Smooth muscle cell (in vitro differentiated cells): ENCODE measurements at regions not wholly inside any gene's neighbourhood (a gene's known extent, or its start where the extent isn't known, plus 50 kb on each side); places are given as distances from the start of the nearest gene placed in this dataset.

Experiments used
- DNase-seq: peaks from one replicate; lab custom pipeline; 2025; ENCODE audit not compliant: unreplicated experiment; lab: John Stamatoyannopoulos, UW
- H2AFZ ChIP-seq: fragments of 200-600 bp; sonication (generic); 2 replicates; pipeline ENCODE4 v1.6.0; 2016; ENCODE audit warnings: antibody characterized with exemption, low read depth, mild to moderate bottlenecking
- H3F3A ChIP-seq: fragments of 200-600 bp; sonication (generic); 2 replicates; pipeline ENCODE4 v1.6.0; 2017; ENCODE audit warnings: antibody characterized with exemption, low read depth
- H3K27ac ChIP-seq: fragments of 200-600 bp; sonication (generic); 2 replicates; pipeline ENCODE4 v1.5.1; 2016; ENCODE audit warnings: low read depth, mild to moderate bottlenecking
- H3K27me3 ChIP-seq: fragments of 200-600 bp; sonication (generic); 2 replicates; pipeline ENCODE4 v1.6.1; 2016; ENCODE audit warnings: low read depth, mild to moderate bottlenecking
- H3K36me3 ChIP-seq: fragments of 200-600 bp; sonication (generic); 2 replicates; pipeline ENCODE4 v1.5.1; 2016; ENCODE audit warnings: low read depth
- H3K4me1 ChIP-seq: fragments of 200-600 bp; sonication (generic); 2 replicates; pipeline ENCODE4 v1.5.1; 2016; ENCODE audit warnings: low read depth
- H3K4me2 ChIP-seq: fragments of 200-600 bp; sonication (generic); 2 replicates; pipeline ENCODE4 v1.6.0; 2016; ENCODE audit warnings: mild to moderate bottlenecking
- H3K4me3 ChIP-seq: fragments of 200-600 bp; sonication (generic); 2 replicates; pipeline ENCODE4 v1.5.1; 2016; ENCODE audit warnings: mild to moderate bottlenecking
- H3K79me2 ChIP-seq: fragments of 200-600 bp; sonication (generic); 2 replicates; pipeline ENCODE4 v1.6.0; 2016; ENCODE audit warnings: low read depth, mild to moderate bottlenecking
- H3K9ac ChIP-seq: fragments of 200-600 bp; sonication (generic); 2 replicates; pipeline ENCODE4 v1.6.0; 2016; ENCODE audit warnings: low read depth
- H3K9me3 ChIP-seq: fragments of 200-600 bp; sonication (generic); replicated peaks from 2 replicates; pipeline ENCODE4 v1.5.1; 2016; ENCODE audit warnings: low read depth
- H4K20me1 ChIP-seq: fragments of 200-600 bp; sonication (generic); 2 replicates; pipeline ENCODE4 v1.6.0; 2016; ENCODE audit warnings: low read depth
- CTCF ChIP-seq: fragments of 200-600 bp; sonication (generic); IDR thresholded peaks from 2 replicates; pipeline ENCODE4 v1.5.1; 2017; ENCODE audit warnings: borderline replicate concordance, mild to moderate bottlenecking, antibody characterized with exemption; ENCODE audit not compliant: insufficient read depth, poor library complexity, severe bottlenecking
- WGBS: methylation state at CpG from one replicate; pipeline ENCODE4 v1.1.7; 2016; ENCODE audit warnings: low lambda C conversion rate; 5-methylcytosine and 5-hydroxymethylcytosine counted together

DNA sequence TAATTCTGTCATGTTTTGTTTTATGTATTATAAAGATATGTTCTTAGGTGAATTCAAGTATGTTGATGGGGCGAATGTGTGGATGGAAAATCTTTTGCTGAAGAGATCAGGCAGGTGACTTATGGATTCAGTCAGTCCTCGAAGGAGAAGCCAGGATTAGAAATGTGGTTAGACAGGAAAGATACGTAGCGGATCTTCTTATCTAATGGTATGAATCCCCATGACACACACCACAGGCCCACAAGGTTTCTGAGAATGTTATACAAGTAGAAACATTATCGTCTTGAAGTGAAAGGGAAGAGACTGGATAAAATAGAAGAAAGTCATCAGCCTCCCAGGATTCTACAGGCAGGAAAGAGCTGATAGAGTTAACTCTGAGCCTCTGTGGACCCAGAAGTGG is 69.0 kb upstream of the RFXAP start:
- Histone ChIP-seq H3K36me3 (no peaks in the 10 kb centered on the region), H3K4me1 (no peaks in the 10 kb centered on the region), H4K20me1 (no peaks in the 10 kb centered on the region), H3K9me3 (no peaks in the 10 kb centered on the region), H3K9ac (no peak overlapping the region), H3K79me2 (no peaks in the 10 kb centered on the region), H3K4me3 (no peak overlapping the region), H3K4me2 (no peak overlapping the region), H3K27me3 (no peaks in the 10 kb centered on the region), H3F3A (no peaks in the 10 kb centered on the region), H3K27ac (peak overlapping the region; percentile 22), H2AFZ (no peak overlapping the region)
- TF ChIP-seq CTCF, result no peak
- 41% methylated on average over 5 of the region's 5 CpGs for WGBS
- DNase-seq, result no peak

DNA sequence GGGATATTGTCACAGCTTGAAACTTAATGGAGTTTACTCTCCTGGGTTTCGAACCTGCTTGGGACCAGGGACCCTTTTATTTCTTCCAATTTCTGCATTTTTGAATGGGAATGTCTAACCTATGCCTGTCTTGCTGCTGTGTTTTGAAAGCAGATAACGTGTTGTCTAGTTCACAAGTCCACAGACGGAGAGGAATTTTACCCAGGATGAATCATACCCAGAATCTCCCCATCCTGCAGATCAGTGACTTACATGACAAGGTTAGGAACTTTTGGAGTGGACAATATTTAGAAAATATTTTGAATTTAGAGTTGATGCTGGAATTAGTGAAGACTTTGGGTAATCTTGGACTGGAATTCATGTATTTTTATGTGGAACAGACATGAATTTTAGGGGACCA is 68.6 kb upstream of the RFXAP start:
- H3K4me3 ChIP-seq, result no peak overlapping the region
- no peak overlapping the region for H3K9ac ChIP-seq
- no peak overlapping the region for H2AFZ ChIP-seq
- no peaks in the 10 kb centered on the region for H3K4me1 ChIP-seq
- no peaks in the 10 kb centered on the region for H3F3A ChIP-seq
- no peaks in the 10 kb centered on the region for H3K79me2 ChIP-seq
- no peaks in the 10 kb centered on the region for H3K27me3 ChIP-seq
- no peaks in the 10 kb centered on the region for H3K9me3 ChIP-seq
- H3K4me2 ChIP-seq, result no peak overlapping the region
- no peaks in the 10 kb centered on the region for H4K20me1 ChIP-seq
- no peaks in the 10 kb centered on the region for H3K36me3 ChIP-seq
- WGBS, result 66% methylated on average over 3 of the region's 3 CpGs
- H3K27ac ChIP-seq, result peak overlapping the region; percentile 22
- DNase-seq, result no peak
- TF ChIP-seq CTCF, result no peak

DNA sequence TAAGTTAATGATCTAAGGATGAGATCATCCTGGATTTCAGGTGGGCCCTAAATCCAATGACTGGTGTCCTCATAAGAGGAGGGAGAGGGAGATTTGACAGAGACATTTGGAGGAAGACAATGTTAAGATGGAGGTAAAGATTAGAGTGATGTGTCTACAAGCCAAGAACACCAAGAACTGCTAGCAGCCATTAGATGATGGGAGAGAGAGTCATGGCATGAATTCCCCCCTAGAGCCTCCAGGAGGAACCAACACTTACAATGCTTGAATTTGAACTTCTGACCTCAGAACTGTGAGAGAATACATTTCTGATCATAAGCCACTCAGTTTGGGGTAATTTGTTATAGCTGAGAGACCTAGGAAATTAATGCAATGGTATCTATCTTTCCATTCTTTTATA is 68.1 kb upstream of the RFXAP start:
- H3K9ac ChIP-seq, result no peak overlapping the region
- no peak overlapping the region for H2AFZ ChIP-seq
- H3K9me3 ChIP-seq, result no peaks in the 10 kb centered on the region
- H3K79me2 ChIP-seq, result no peaks in the 10 kb centered on the region
- no peak overlapping the region for H3K4me3 ChIP-seq
- H3F3A ChIP-seq, result no peaks in the 10 kb centered on the region
- H3K27ac ChIP-seq, result no peak overlapping the region
- TF ChIP-seq CTCF, result no peak
- H4K20me1 ChIP-seq, result no peaks in the 10 kb centered on the region
- H3K4me2 ChIP-seq, result no peak overlapping the region
- H3K27me3 ChIP-seq, result no peaks in the 10 kb centered on the region
- no peaks in the 10 kb centered on the region for H3K36me3 ChIP-seq
- no peak for DNase-seq
- no peaks in the 10 kb centered on the region for H3K4me1 ChIP-seq

- TF ChIP-seq CTCF, result no peak
- Histone ChIP-seq H3K36me3 (no peaks in the 10 kb centered on the region), H3K9ac (no peak overlapping the region), H3K27me3 (no peaks in the 10 kb centered on the region), H3F3A (no peaks in the 10 kb centered on the region), H3K9me3 (no peaks in the 10 kb centered on the region), H3K4me3 (no peak overlapping the region), H3K27ac (no peak overlapping the region), H4K20me1 (no peaks in the 10 kb centered on the region), H3K4me1 (no peaks in the 10 kb centered on the region), H3K79me2 (no peaks in the 10 kb centered on the region), H3K4me2 (no peak overlapping the region), H2AFZ (no peak overlapping the region)
- 82% methylated on average over 2 of the region's 2 CpGs for WGBS
- no peak for DNase-seq
Measured at GRCh38 chr13:36752673-36753072, 66.3 kb upstream of the RFXAP start.
